K562 (cell line): ENCODE measurements at regions not wholly inside any gene's neighbourhood (a gene's known extent, or its start where the extent isn't known, plus 50 kb on each side); places are given as distances from the start of the nearest gene placed in this dataset.
A peak's percentile ranks its signal among the peaks of the same experiment; 100 is the strongest.

Experiments used
- ATAC-seq: fragments of 200-7000 bp; cut with Tn5 transposase; 3 replicates; pipeline ENCODE4 v1.9.1; 2020; ENCODE audit warnings: moderate library complexity
- BruUV-seq: library from RNA; stranded (reverse); fragments of 400-500 nt; replicated peaks from 2 replicates; lab custom pipeline; 2021; lab: Mats Ljungman, UMichigan
- CTCF ChIA-PET: fragments of 300-600 bp; formaldehyde crosslinking; extraction: SDS; loops from one replicate; lab custom pipeline; 2021; ENCODE audit warnings: low intra/inter-chr PET ratio; lab: Yijun Ruan, JAX
- POLR2A ChIA-PET: fragments of 300-600, 350-650 bp; sonication (Branson Sonifier 250); formaldehyde crosslinking; extraction: SDS; loops from one replicate; lab custom pipeline; 2021; ENCODE audit warnings: antibody characterized with exemption, inconsistent platforms; lab: Yijun Ruan, JAX
- DNase-seq, 4 experiments: peaks; one replicate each; pipeline versions ENCODE4 v3.0.0 to v3.0.0-alpha.2; 2011 to 2018; ENCODE audit warnings: low spot score in 3 of 4, mixed read lengths in 3 of 4; ENCODE audit errors: extremely low read depth in 1 of 4
- FAIRE-seq: peaks from 2 replicates; lab custom pipeline; 2011; peaks lifted over from hg19 to GRCh38; lab: Jason Lieb, UNC
- H2AFZ ChIP-seq: 2 replicates; pipeline ENCODE4 v1.6.0; 2011; ENCODE audit warnings: low read depth, low read length, control low read depth, inconsistent platforms
- H3K27ac ChIP-seq: fragments of 200-600 bp; 3 replicates; pipeline ENCODE4 v1.8.0; 2011; ENCODE audit warnings: low read depth, mild to moderate bottlenecking, control low read depth, inconsistent platforms, low read length, moderate library complexity, mixed read lengths; ENCODE audit errors: extremely low read depth
- H3K27me3 ChIP-seq, 2 experiments: fragments of 300-600 bp in 1 of 2; 2 replicates in 1 of 2; 3 replicates in 1 of 2; pipeline versions ENCODE4 v1.6.0 to v1.8.0; 2011; ENCODE audit warnings: inconsistent platforms in 2 of 2, low read length in 2 of 2, mild to moderate bottlenecking in 1 of 2, mixed read lengths in 1 of 2, moderate library complexity in 1 of 2; ENCODE audit not compliant: control insufficient read depth in 2 of 2, insufficient read depth in 2 of 2
- H3K36me3 ChIP-seq: fragments of 300-600 bp; 3 replicates; pipeline ENCODE4 v1.8.0; 2011; ENCODE audit warnings: mild to moderate bottlenecking, low read length, inconsistent platforms; ENCODE audit not compliant: control insufficient read depth, insufficient read depth
- H3K4me1 ChIP-seq, 2 experiments: fragments of 200-600 bp in 1 of 2; replicated peaks in 1 of 2; 2 replicates in 1 of 2; 3 replicates in 1 of 2; pipeline versions ENCODE4 v1.5.1 to v1.8.0; 2011; ENCODE audit warnings: inconsistent platforms in 2 of 2, low read length in 2 of 2, mild to moderate bottlenecking in 1 of 2, mixed read lengths in 1 of 2, moderate library complexity in 1 of 2; ENCODE audit not compliant: control insufficient read depth in 2 of 2, insufficient read depth in 2 of 2
- H3K4me2 ChIP-seq: 2 replicates; pipeline ENCODE4 v1.6.1; 2011; ENCODE audit warnings: low read length, control low read depth, inconsistent platforms, mixed read lengths; ENCODE audit not compliant: insufficient read depth
- H3K4me3 ChIP-seq: fragments of 200-600 bp; sonication (generic), shearing (Covaris generic); 2 replicates; pipeline ENCODE4 v1.5.1; 2016; ENCODE audit warnings: control low read depth, inconsistent platforms
- H3K79me2 ChIP-seq: fragments of 200-600 bp; 3 replicates; pipeline ENCODE4 v1.8.0; 2011; ENCODE audit warnings: low read length, inconsistent platforms; ENCODE audit not compliant: control insufficient read depth, insufficient read depth
- H3K9ac ChIP-seq, 2 experiments: 2 replicates each; pipeline versions ENCODE4 v1.6.0 to v1.6.1; 2011; ENCODE audit warnings: low read depth in 2 of 2, low read length in 2 of 2, control low read depth in 1 of 2, inconsistent platforms in 1 of 2, mild to moderate bottlenecking in 1 of 2, mixed read lengths in 1 of 2; ENCODE audit not compliant: insufficient read depth in 1 of 2
- H3K9me1 ChIP-seq: one replicate; pipeline ENCODE4 v1.6.0; 2011; ENCODE audit warnings: inconsistent platforms, mild to moderate bottlenecking, low read length, moderate library complexity; ENCODE audit not compliant: control insufficient read depth, insufficient read depth
- H3K9me3 ChIP-seq: replicated peaks from 2 replicates; pipeline ENCODE4 v1.5.1; 2011; ENCODE audit warnings: low read depth, low read length, inconsistent platforms; ENCODE audit not compliant: control insufficient read depth, insufficient read depth
- H4K20me1 ChIP-seq: replicated peaks from 2 replicates; pipeline ENCODE4 v1.6.1; 2011; ENCODE audit warnings: low read length, inconsistent platforms, mixed read lengths; ENCODE audit not compliant: control insufficient read depth, insufficient read depth
- BACH1 ChIP-seq: fragments of 200-800 bp; sonication (Bioruptor generic); IDR thresholded peaks from 2 replicates; pipeline ENCODE4 v1.6.1; 2016; ENCODE audit warnings: missing genetic modification characterization, missing compliant biosample characterization
- CBX1 ChIP-seq: sonication (generic); IDR thresholded peaks from 2 replicates; pipeline ENCODE4 v1.6.1; 2016; ENCODE audit warnings: antibody characterized with exemption, low read depth, mild to moderate bottlenecking
- CBX2 ChIP-seq: fragments of 200-600 bp; sonication (generic); IDR thresholded peaks from one replicate; pipeline ENCODE4 v1.6.1; 2012; ENCODE audit warnings: mild to moderate bottlenecking, low read length, inconsistent platforms; ENCODE audit not compliant: insufficient read depth, poor library complexity, severe bottlenecking
- ETV1 ChIP-seq: fragments of 450-650 bp; conservative IDR thresholded peaks from 2 replicates; pipeline ENCODE4 v1.6.1; 2016; ENCODE audit warnings: missing genetic modification characterization, control low read depth, low read depth, missing compliant biosample characterization
- HMG20A ChIP-seq: fragments of 450-650 bp; formaldehyde crosslinking; conservative IDR thresholded peaks from 2 replicates; pipeline ENCODE4 v1.4.0; 2020; ENCODE audit warnings: mild to moderate bottlenecking, mixed read lengths
- KDM2B ChIP-seq: fragments of 250-450 bp; sonication (Bioruptor Pico); IDR thresholded peaks from 2 replicates; pipeline ENCODE4 v1.8.0; 2021; ENCODE audit warnings: mild to moderate bottlenecking, moderate library complexity
- KLF13 ChIP-seq: fragments of 450-650 bp; IDR thresholded peaks from 2 replicates; pipeline ENCODE4 v1.6.1; 2016; ENCODE audit warnings: missing genetic modification characterization, low read depth, mild to moderate bottlenecking, missing compliant biosample characterization, moderate library complexity, borderline replicate concordance
- PYGO2 ChIP-seq: fragments of 450-650 bp; IDR thresholded peaks from 2 replicates; pipeline ENCODE4 v1.6.1; 2016; ENCODE audit warnings: mild to moderate bottlenecking, missing genetic modification characterization, moderate library complexity, missing compliant biosample characterization
- RBFOX2 ChIP-seq: fragments of 200-400 bp; formaldehyde crosslinking; IDR thresholded peaks from 2 replicates; pipeline ENCODE4 v1.6.1; 2017; ENCODE audit warnings: low read depth, mild to moderate bottlenecking, low read length, moderate library complexity
- RBM14 ChIP-seq: fragments of 200-400 bp; formaldehyde crosslinking; IDR thresholded peaks from 2 replicates; pipeline ENCODE4 v1.6.1; 2018; ENCODE audit warnings: low read depth, mild to moderate bottlenecking, low read length, moderate library complexity, borderline replicate concordance; ENCODE audit not compliant: insufficient read depth
- TAF1 ChIP-seq: IDR thresholded peaks from 2 replicates; pipeline ENCODE4 v1.6.1; 2011; ENCODE audit warnings: mild to moderate bottlenecking, low read length, moderate library complexity; ENCODE audit not compliant: insufficient read depth, control insufficient read depth, severe bottlenecking; ENCODE audit errors: extremely low read depth
- ZBTB33 ChIP-seq: sonication (generic); formaldehyde crosslinking; IDR thresholded peaks from 2 replicates; pipeline ENCODE4 v1.8.1; 2023; ENCODE audit warnings: mild to moderate bottlenecking, missing genetic modification reagents
- ZNF174 ChIP-seq: fragments of 250-450 bp; sonication (Bioruptor Pico); IDR thresholded peaks from 2 replicates; pipeline ENCODE4 v1.4.0; 2020; ENCODE audit warnings: mild to moderate bottlenecking
- WGBS: fragments of 100-300 bp; shearing (Covaris generic); methylation state at CpG from one replicate; pipeline ENCODE4 v1.1.6; 2016; ENCODE audit warnings: low coverage, mixed read lengths; ENCODE audit not compliant: insufficient coverage; ENCODE audit errors: missing lambda C conversion rate; 5-methylcytosine and 5-hydroxymethylcytosine counted together
- in situ Hi-C: fragments of 300-500 bp; cut with MboI; formaldehyde crosslinking; loops from 4 replicates; pipeline ENCODE4 v1.15.0; 2018; ENCODE audit warnings: inconsistent platforms, mixed read lengths
- intact Hi-C: fragments of 100-400 bp; cut with micrococcal nuclease; formaldehyde crosslinking; loops from 2 replicates; pipeline ENCODE4 v1.14.2; 2022

- no peak overlapping the region for H3K9ac ChIP-seq
- TF ChIP-seq KDM2B (CRISPR knock-in tag) (no peak), HMG20A (no peak), CBX2 (no peak), RBFOX2 (no peak), TAF1 (no peak)
- no peak overlapping the region for H3K4me2 ChIP-seq
- BruUV-seq, result no TSS peak
- no peaks in the 10 kb centered on the region for H4K20me1 ChIP-seq
- FAIRE-seq, result no peak
- no peak for ATAC-seq
- no peaks in the 10 kb centered on the region; a peak in 1 of 5 replicates for H3K4me1 ChIP-seq
- in situ Hi-C loops (no loop called here), intact Hi-C loops (no loop called here)
- H3K79me2 ChIP-seq, result no peaks in the 10 kb centered on the region
- no peak overlapping the region for H3K27ac ChIP-seq
- peaks cover 20 to 54% of the 10 kb centered on the region in 2 experiments for H3K27me3 ChIP-seq
- WGBS, result 2% methylated on average over 10 of the region's 10 CpGs
- H3K36me3 ChIP-seq, result no peaks in the 10 kb centered on the region
- ChIA-PET POLR2A (no interaction called here), CTCF (no interaction called here)
- no peak for DNase-seq
- H3K9me1 ChIP-seq, result no peaks in the 10 kb centered on the region
- no peaks in the 10 kb centered on the region for H3K9me3 ChIP-seq
- no peak overlapping the region for H3K4me3 ChIP-seq
- H2AFZ ChIP-seq, result no peak overlapping the region
Measured at GRCh38 chr21:41660748-41661147, 106.1 kb downstream of the RIPK4 start.

DNA sequence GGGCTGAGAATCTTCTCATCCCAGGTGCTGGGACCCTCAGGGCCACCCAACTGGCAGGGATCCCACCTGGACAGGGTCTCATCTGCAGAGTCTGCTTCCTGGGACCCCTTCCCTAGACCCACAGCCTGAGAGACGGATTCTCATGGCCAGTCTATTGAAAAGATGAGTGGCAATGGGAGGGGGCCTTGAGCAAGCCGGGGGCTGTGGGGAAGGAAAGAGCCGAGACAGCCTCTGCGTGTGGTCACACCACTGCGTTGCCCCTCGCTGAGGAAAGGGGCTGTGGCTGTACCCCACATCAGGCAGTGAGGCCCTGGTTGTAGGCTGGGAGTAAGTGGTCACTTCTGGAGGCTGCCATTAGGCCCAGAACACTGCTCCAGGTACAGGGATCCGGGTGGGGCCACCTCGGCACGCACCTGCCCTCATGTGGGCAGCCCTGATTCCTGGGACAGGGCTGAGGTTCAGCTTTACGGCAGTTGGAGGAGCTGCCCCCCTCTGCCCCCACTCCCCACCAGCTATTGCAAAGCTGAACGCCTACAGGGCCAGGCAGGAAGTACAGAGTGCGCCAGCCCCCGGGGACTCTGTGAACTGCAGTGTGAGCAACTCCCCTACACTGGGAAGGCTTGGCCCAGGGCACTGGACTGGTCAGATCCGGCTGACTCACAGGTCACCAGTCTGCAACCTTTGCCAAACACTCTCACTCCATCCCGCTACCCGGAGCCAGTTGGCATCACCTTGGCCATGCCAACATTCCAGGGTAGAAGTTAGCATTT, 106.9 kb downstream of the RIPK4 start:
- CTCF ChIA-PET, result no interaction called here
- no TSS peak for BruUV-seq
- Histone ChIP-seq H3K9me1 (no peaks in the 10 kb centered on the region), H3K9ac (no peak overlapping the region; a peak in 1 of 4 replicates), H3K79me2 (no peaks in the 10 kb centered on the region), H3K27ac (no peak overlapping the region), H4K20me1 (no peaks in the 10 kb centered on the region), H3K4me1 (no peaks in the 10 kb centered on the region), H3K4me2 (no peak overlapping the region), H3K36me3 (no peaks in the 10 kb centered on the region), H3K27me3 (peaks cover 12 to 46% of the 10 kb centered on the region in 2 experiments; a peak in 4 of 5 replicates), H2AFZ (no peak overlapping the region), H3K4me3 (no peak overlapping the region), H3K9me3 (no peaks in the 10 kb centered on the region)
- intact Hi-C loops, result no loop called here
- DNase-seq (peak in 1 of 4 experiments; percentile 28), ATAC-seq (peak; percentile 88), FAIRE-seq (no peak)
- POLR2A ChIA-PET, result interaction anchor here (0.6 kb wide), 1 partner anchor 14 kb away, joined by 3 read pairs; no protein-coding TSS in a partner anchor
- WGBS, result 2% methylated on average over 16 of the region's 16 CpGs
- in situ Hi-C loops, result no loop called here
- TF ChIP-seq ZNF174 (CRISPR knock-in tag), result no peak
- TF ChIP-seq CBX1, result no peak
- TF ChIP-seq ETV1 (tag), result peak; percentile 50; the same call in 1 of the 2 replicates
- TF ChIP-seq PYGO2 (tag), result no peak
- TF ChIP-seq ZBTB33 (CRISPR knock-in tag), result no peak
- TF ChIP-seq KLF13 (tag), result no peak
- no peak for TF ChIP-seq RBM14
- TF ChIP-seq BACH1 (tag), result no peak
